OCI-LY7 (cell line): ENCODE measurements at regions not wholly inside any gene's neighbourhood (a gene's known extent, or its start where the extent isn't known, plus 50 kb on each side); places are given as distances from the start of the nearest gene placed in this dataset.

Source experiments
- BruUV-seq: library from RNA; stranded (reverse); fragments of 400-500 nt; replicated peaks from 2 replicates; lab custom pipeline; 2021; lab: Mats Ljungman, UMichigan
- CTCF ChIA-PET: fragments of 300-600 bp; sonication (Branson Sonifier 250); formaldehyde crosslinking; loops from one replicate; lab custom pipeline; 2022; ENCODE audit warnings: antibody characterized with exemption; ENCODE audit not compliant: unreplicated experiment; lab: Charles Lee
- POLR2A ChIA-PET: fragments of 300-600 bp; sonication (Branson Sonifier 250); formaldehyde crosslinking; loops from one replicate; lab custom pipeline; 2022; ENCODE audit warnings: antibody characterized with exemption; lab: Charles Lee
- DNase-seq: peaks from one replicate; pipeline ENCODE4 v3.0.0-alpha.2; 2015; ENCODE audit warnings: low spot score
- H2AFZ ChIP-seq: fragments of 200-600 bp; sonication (generic), shearing (Covaris generic); 2 replicates; pipeline ENCODE4 v1.6.1; 2014; ENCODE audit warnings: mild to moderate bottlenecking, antibody characterized with exemption, low read length, moderate library complexity
- H3K27ac ChIP-seq: fragments of 200-600 bp; sonication (generic); 2 replicates; pipeline ENCODE4 v1.5.1; 2014; ENCODE audit warnings: mixed run types, low read depth, mild to moderate bottlenecking, moderate library complexity, low read length, inconsistent platforms; ENCODE audit not compliant: poor library complexity, severe bottlenecking
- H3K36me3 ChIP-seq: fragments of 200-600 bp; sonication (generic); 2 replicates; pipeline ENCODE4 v1.6.1; 2014; ENCODE audit warnings: mild to moderate bottlenecking, antibody characterized with exemption, low read length, moderate library complexity, mixed read lengths; ENCODE audit not compliant: insufficient read depth
- H3K4me1 ChIP-seq: fragments of 200-600 bp; sonication (generic); 2 replicates; pipeline ENCODE4 v1.5.1; 2014; ENCODE audit warnings: mild to moderate bottlenecking, low read length; ENCODE audit not compliant: insufficient read depth, poor library complexity, severe bottlenecking
- H3K4me2 ChIP-seq: fragments of 200-600 bp; sonication (generic); 2 replicates; pipeline ENCODE4 v1.6.1; 2014; ENCODE audit warnings: mild to moderate bottlenecking, low read length
- H3K4me3 ChIP-seq: fragments of 200-600 bp; sonication (generic); 2 replicates; pipeline ENCODE4 v1.5.1; 2014; ENCODE audit warnings: mild to moderate bottlenecking, low read depth, low read length; ENCODE audit not compliant: poor library complexity, severe bottlenecking
- H3K79me2 ChIP-seq: fragments of 200-600 bp; sonication (generic); 2 replicates; pipeline ENCODE4 v1.6.1; 2016; ENCODE audit warnings: low read depth, mild to moderate bottlenecking, low read length, moderate library complexity, mixed read lengths; ENCODE audit not compliant: insufficient read depth
- H3K9me2 ChIP-seq: fragments of 200-600 bp; sonication (generic); 2 replicates; pipeline ENCODE4 v1.6.1; 2016; ENCODE audit warnings: mild to moderate bottlenecking, low read length, mixed read lengths; ENCODE audit not compliant: insufficient read depth
- H3K9me3 ChIP-seq: fragments of 200-600 bp; sonication (generic); 2 replicates; pipeline ENCODE4 v1.6.1; 2014; ENCODE audit warnings: mild to moderate bottlenecking, mixed run types, low read length, mixed read lengths
- H4K20me1 ChIP-seq: fragments of 200-600 bp; sonication (generic); 2 replicates; pipeline ENCODE4 v1.6.1; 2014; ENCODE audit warnings: mild to moderate bottlenecking, antibody characterized with exemption, low read length, moderate library complexity, mixed read lengths; ENCODE audit not compliant: insufficient read depth
- CTCF ChIP-seq: fragments of 200-600 bp; sonication (generic); conservative IDR thresholded peaks from 2 replicates; pipeline ENCODE4 v1.5.1; 2014; ENCODE audit warnings: mild to moderate bottlenecking, antibody characterized with exemption, low read length, moderate library complexity, mixed read lengths
- EZH2phosphoT487 ChIP-seq: fragments of 200-600 bp; sonication (generic); IDR thresholded peaks from 2 replicates; pipeline ENCODE4 v1.6.1; 2018; ENCODE audit warnings: low read depth, borderline replicate concordance, mild to moderate bottlenecking, mixed run types, antibody characterized with exemption, low read length, moderate library complexity, mixed read lengths
- intact Hi-C: fragments of 100-400 bp; cut with micrococcal nuclease; formaldehyde crosslinking; loops from one replicate; pipeline ENCODE4 v1.10.0; 2022; ENCODE audit not compliant: unreplicated experiment

GRCh38 chr11:116234989-116235568 lies 537.7 kb downstream of the BUD13 start:
- CTCF ChIA-PET: no interaction called here
- H2AFZ ChIP-seq: no peak overlapping the region
- TF ChIP-seq EZH2phosphoT487 (no peak), CTCF (no peak)
- DNase-seq: no peak
- H3K4me1 ChIP-seq: no peaks in the 10 kb centered on the region
- H3K9me3 ChIP-seq: no peaks in the 10 kb centered on the region
- H3K9me2 ChIP-seq: no peaks in the 10 kb centered on the region
- no peaks in the 10 kb centered on the region for H3K79me2 ChIP-seq
- H3K4me2 ChIP-seq: no peak overlapping the region
- H3K36me3 ChIP-seq: no peaks in the 10 kb centered on the region
- no peak overlapping the region for H3K4me3 ChIP-seq
- POLR2A ChIA-PET: no interaction called here
- no peaks in the 10 kb centered on the region for H4K20me1 ChIP-seq
- no TSS peak for BruUV-seq
- H3K27ac ChIP-seq: no peak overlapping the region
- intact Hi-C loops: no loop called here

- Histone ChIP-seq H3K36me3 (no peaks in the 10 kb centered on the region), H3K9me2 (no peaks in the 10 kb centered on the region), H3K4me1 (no peaks in the 10 kb centered on the region), H3K4me3 (no peak overlapping the region), H4K20me1 (no peaks in the 10 kb centered on the region), H3K79me2 (no peaks in the 10 kb centered on the region), H3K27ac (no peak overlapping the region), H3K9me3 (no peaks in the 10 kb centered on the region), H2AFZ (no peak overlapping the region), H3K4me2 (no peak overlapping the region)
- POLR2A ChIA-PET: interaction anchor here (0.6 to 1.0 kb wide), 2 partner anchors 19 to 238 kb away, joined by 3 read pairs; no protein-coding TSS in a partner anchor
- BruUV-seq: no TSS peak
- CTCF ChIA-PET: no interaction called here
- TF ChIP-seq CTCF (no peak), EZH2phosphoT487 (no peak)
- intact Hi-C loops: no loop called here
- DNase-seq: no peak
Measured at GRCh38 chr11:116233561-116233960, 539.2 kb downstream of the BUD13 start.

- H3K4me2 ChIP-seq: no peak overlapping the region
- intact Hi-C loops: no loop called here
- no peak overlapping the region for H3K4me3 ChIP-seq
- CTCF ChIA-PET: no interaction called here
- BruUV-seq: no TSS peak
- H3K27ac ChIP-seq: no peak overlapping the region
- H3K9me2 ChIP-seq: no peaks in the 10 kb centered on the region
- no peak for DNase-seq
- no peak for TF ChIP-seq EZH2phosphoT487
- no peak for TF ChIP-seq CTCF
- H2AFZ ChIP-seq: no peak overlapping the region
- POLR2A ChIA-PET: no interaction called here
- H3K4me1 ChIP-seq: no peaks in the 10 kb centered on the region
- no peaks in the 10 kb centered on the region for H3K79me2 ChIP-seq
- no peaks in the 10 kb centered on the region for H4K20me1 ChIP-seq
- no peaks in the 10 kb centered on the region for H3K36me3 ChIP-seq
- no peaks in the 10 kb centered on the region for H3K9me3 ChIP-seq
Measured at GRCh38 chr11:116232364-116232828, 540.4 kb downstream of the BUD13 start.
